ENCODE measurements at regions not wholly inside any gene's neighbourhood (a gene's known extent, or its start where the extent isn't known, plus 50 kb on each side); places are given as distances from the start of the nearest gene placed in this dataset.

DNA sequence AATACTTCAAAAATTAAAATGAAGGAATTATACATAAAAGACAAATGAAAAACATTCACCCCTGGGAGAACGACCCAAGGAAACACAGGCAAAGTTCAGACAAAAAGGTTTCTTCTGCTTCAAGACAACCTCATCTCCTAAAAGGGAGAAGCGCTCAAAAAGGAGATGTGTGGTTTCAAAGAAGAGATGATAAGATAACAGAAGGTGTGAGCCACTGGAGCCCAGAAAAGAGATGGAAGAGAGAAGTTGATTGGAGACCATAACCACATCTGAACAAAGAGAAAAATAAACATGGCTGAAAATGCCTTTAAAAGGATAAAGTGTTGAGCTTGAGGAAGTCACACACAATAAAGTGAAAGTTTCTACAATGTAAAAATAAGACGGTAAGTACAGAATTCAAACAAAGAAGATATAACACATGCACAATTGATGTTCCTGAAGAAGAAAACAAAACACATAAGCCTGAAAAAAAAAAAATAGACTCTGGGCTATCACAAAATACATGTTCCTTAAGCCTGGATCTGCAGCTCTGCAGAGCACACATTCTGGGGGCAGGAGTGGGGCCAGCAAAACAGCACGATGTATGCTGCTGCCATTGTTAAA, 51.6 kb upstream of the C14orf180 start:
- no peaks in the 10 kb centered on the region for H3K36me3 Mint-ChIP-seq (ENCODE audit: insufficient read depth, unreplicated experiment)
- H3K9me3 ChIP-seq: peaks cover 10% of the 10 kb centered on the region; the same call in 1 of the 2 replicates
- ChIA-PET POLR2A (no interaction called here), CTCF (no interaction called here)
- H3K27me3 Mint-ChIP-seq (ENCODE audit: insufficient read depth, unreplicated experiment): no peaks in the 10 kb centered on the region
- DNase-seq: no peak
- no TSS peak for BruUV-seq (replicated peaks)
- H3K4me1 Mint-ChIP-seq (ENCODE audit: low read depth, unreplicated experiment): no peaks in the 10 kb centered on the region
- H3K9me3 Mint-ChIP-seq (ENCODE audit: unreplicated experiment): peaks cover 22% of the 10 kb centered on the region
- H3K4me1 ChIP-seq: no peaks in the 10 kb centered on the region
- TF ChIP-seq CTCF (IDR thresholded peaks at IDR 0.05; ENCODE audit: insufficient read depth in 1 of 2, low read depth in 1 of 2, low read length in 1 of 2, severe bottlenecking in 1 of 2, unreplicated experiment in 1 of 2): no peak
- no peak overlapping the region for H3K4me3 ChIP-seq (ENCODE audit: low read depth, low read length)
- H3K4me3 Mint-ChIP-seq (ENCODE audit: unreplicated experiment): no peak overlapping the region
- H3K27ac Mint-ChIP-seq (ENCODE audit: unreplicated experiment): no peak overlapping the region
- H3K36me3 ChIP-seq (ENCODE audit: control insufficient read depth, insufficient read depth, low read length): no peaks in the 10 kb centered on the region
- intact Hi-C loops (cut with micrococcal nuclease; ENCODE audit: unreplicated experiment): no loop called here
- no peaks in the 10 kb centered on the region for H3K27me3 ChIP-seq (replicated peaks; ENCODE audit: control insufficient read depth, insufficient read depth, low read length)

GRCh38 chr14:104528496-104528895, 51.1 kb upstream of the C14orf180 start:
- H3K4me3 Mint-ChIP-seq (ENCODE audit: unreplicated experiment): no peak overlapping the region
- CTCF ChIA-PET: no interaction called here
- H3K27me3 Mint-ChIP-seq (ENCODE audit: insufficient read depth, unreplicated experiment): no peaks in the 10 kb centered on the region
- TF ChIP-seq CTCF (IDR thresholded peaks at IDR 0.05; ENCODE audit: insufficient read depth in 1 of 2, low read depth in 1 of 2, low read length in 1 of 2, severe bottlenecking in 1 of 2, unreplicated experiment in 1 of 2): no peak
- H3K4me1 ChIP-seq: no peaks in the 10 kb centered on the region
- H3K9me3 ChIP-seq: peaks cover 10% of the 10 kb centered on the region; the same call in 1 of the 2 replicates
- no peak for DNase-seq
- H3K27ac Mint-ChIP-seq (ENCODE audit: unreplicated experiment): no peak overlapping the region
- peaks cover 22% of the 10 kb centered on the region for H3K9me3 Mint-ChIP-seq (ENCODE audit: unreplicated experiment)
- no peaks in the 10 kb centered on the region for H3K36me3 Mint-ChIP-seq (ENCODE audit: insufficient read depth, unreplicated experiment)
- POLR2A ChIA-PET: no interaction called here
- no peaks in the 10 kb centered on the region for H3K27me3 ChIP-seq (replicated peaks; ENCODE audit: control insufficient read depth, insufficient read depth, low read length)
- no TSS peak for BruUV-seq (replicated peaks)
- H3K4me1 Mint-ChIP-seq (ENCODE audit: low read depth, unreplicated experiment): no peaks in the 10 kb centered on the region
- no peaks in the 10 kb centered on the region for H3K36me3 ChIP-seq (ENCODE audit: control insufficient read depth, insufficient read depth, low read length)
- no peak overlapping the region for H3K4me3 ChIP-seq (ENCODE audit: low read depth, low read length)
- intact Hi-C loops (cut with micrococcal nuclease; ENCODE audit: unreplicated experiment): no loop called here
